A673 (cell line): ENCODE measurements at regions not wholly inside any gene's neighbourhood (a gene's known extent, or its start where the extent isn't known, plus 50 kb on each side); places are given as distances from the start of the nearest gene placed in this dataset.

Experiments used
- BruUV-seq: library from RNA; stranded (reverse); fragments of 400-500 nt; replicated peaks from 2 replicates; lab custom pipeline; 2021; lab: Mats Ljungman, UMichigan
- CTCF ChIA-PET: fragments of 300-600 bp; sonication (Branson Sonifier 250); formaldehyde crosslinking; loops from one replicate; lab custom pipeline; 2022; ENCODE audit warnings: antibody characterized with exemption; lab: Charles Lee
- POLR2A ChIA-PET: fragments of 300-600 bp; sonication (Branson Sonifier 250); formaldehyde crosslinking; loops from one replicate; lab custom pipeline; 2022; ENCODE audit warnings: antibody characterized with exemption; ENCODE audit not compliant: low non-redundant PET; lab: Charles Lee
- DNase-seq: peaks from one replicate; pipeline ENCODE4 v3.0.0-alpha.2; 2015; ENCODE audit warnings: low spot score
- H3K27ac ChIP-seq: fragments of 200-600 bp; sonication (generic); 2 replicates; pipeline ENCODE4 v1.5.1; 2016; ENCODE audit warnings: mixed run types, low read depth, mild to moderate bottlenecking, mixed read lengths, antibody characterized with exemption, low read length; ENCODE audit not compliant: poor library complexity, severe bottlenecking
- H3K27me3 ChIP-seq: fragments of 200-600 bp; sonication (generic); replicated peaks from 2 replicates; pipeline ENCODE4 v1.6.1; 2017; ENCODE audit warnings: mixed run types, low read depth, mild to moderate bottlenecking, mixed read lengths, antibody characterized with exemption, low read length; ENCODE audit not compliant: insufficient read depth, poor library complexity
- H3K36me3 ChIP-seq: fragments of 200-600 bp; sonication (generic); 2 replicates; pipeline ENCODE4 v1.6.1; 2016; ENCODE audit warnings: mixed run types, mild to moderate bottlenecking, mixed read lengths, antibody characterized with exemption, low read length; ENCODE audit not compliant: insufficient read depth, poor library complexity, severe bottlenecking
- H3K4me1 ChIP-seq: fragments of 200-600 bp; sonication (generic); 2 replicates; pipeline ENCODE4 v1.6.1; 2017; ENCODE audit warnings: mixed run types, mild to moderate bottlenecking, mixed read lengths, antibody characterized with exemption, low read length; ENCODE audit not compliant: insufficient read depth, poor library complexity, severe bottlenecking
- H3K4me3 ChIP-seq: fragments of 200-600 bp; sonication (generic); 2 replicates; pipeline ENCODE4 v1.5.1; 2016; ENCODE audit warnings: low read depth, mixed run types, mild to moderate bottlenecking, mixed read lengths, low read length; ENCODE audit not compliant: poor library complexity, severe bottlenecking
- H3K9me3 ChIP-seq: fragments of 200-600 bp; sonication (generic); 2 replicates; pipeline ENCODE4 v1.6.1; 2016; ENCODE audit warnings: mixed run types, low read depth, mild to moderate bottlenecking, mixed read lengths, antibody characterized with exemption, low read length; ENCODE audit not compliant: poor library complexity, severe bottlenecking
- EZH2 ChIP-seq: fragments of 200-600 bp; sonication (generic); IDR thresholded peaks from 2 replicates; pipeline ENCODE4 v1.6.1; 2017; ENCODE audit warnings: borderline replicate concordance, low read depth, mild to moderate bottlenecking, mixed read lengths, antibody characterized with exemption, low read length; ENCODE audit not compliant: poor library complexity, severe bottlenecking
- intact Hi-C: fragments of 100-400 bp; cut with micrococcal nuclease; formaldehyde crosslinking; loops from one replicate; pipeline ENCODE4 v1.10.0; 2022; ENCODE audit not compliant: unreplicated experiment
- TF ChIP-seq, protein P1 (sequence below): fragments of 300-800, 200-600 bp; sonication (generic); conservative IDR thresholded peaks from 2 replicates; pipeline ENCODE4 v1.5.1; 2017; ENCODE audit warnings: low read depth, mild to moderate bottlenecking, antibody characterized with exemption, low read length, moderate library complexity, mixed read lengths

DNA sequence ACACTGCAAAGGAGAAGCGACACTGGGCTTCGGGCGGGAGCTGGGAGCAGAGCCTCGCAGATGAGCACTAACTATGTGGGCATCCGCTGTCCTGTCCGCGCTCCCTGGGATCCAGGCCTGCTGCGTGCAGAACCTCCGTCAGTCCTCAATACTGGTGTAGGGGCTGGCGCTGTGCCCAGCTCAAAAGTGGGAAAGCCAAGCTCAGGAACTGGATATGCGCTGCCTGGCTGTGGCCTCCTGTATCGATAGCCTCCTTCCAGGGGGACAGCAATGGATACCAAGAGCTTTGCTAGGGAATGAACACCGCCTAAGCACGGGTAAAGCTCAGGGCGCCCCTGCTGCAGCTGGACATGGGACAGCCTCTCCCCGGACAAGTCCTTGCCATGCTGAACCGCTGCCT lies 270.4 kb downstream of the NSG2 start:
- ChIA-PET CTCF (no interaction called here), POLR2A (no interaction called here)
- no TSS peak for BruUV-seq

DNA sequence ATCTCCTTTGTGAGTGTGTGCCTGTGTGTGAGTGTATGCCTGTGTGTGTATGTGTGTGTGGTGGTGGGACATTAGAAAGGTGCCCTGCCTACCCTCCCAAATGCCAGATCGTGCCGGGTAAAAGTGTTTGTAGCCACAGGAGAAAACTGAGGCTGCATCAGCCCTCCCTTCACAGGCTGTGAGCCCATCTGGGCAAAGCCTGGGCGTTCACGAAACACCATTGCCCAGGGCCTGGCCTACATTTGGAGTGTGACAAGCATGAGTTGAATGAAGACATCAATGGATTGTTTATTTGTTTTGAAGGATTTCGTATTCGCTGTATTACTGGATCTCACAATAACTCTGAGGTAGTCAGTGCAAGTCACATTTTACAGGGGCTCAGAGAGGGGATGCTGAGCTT lies 270.8 kb downstream of the NSG2 start:
- ChIA-PET POLR2A (no interaction called here), CTCF (interaction anchor here (1.5 to 1.7 kb wide), 2 partner anchors 271 to 687 kb away, joined by 5 to 7 read pairs; partner anchors contain the start of gene NSG2)
- no TSS peak for BruUV-seq
- Histone ChIP-seq H3K4me1 (no peaks in the 10 kb centered on the region), H3K9me3 (no peaks in the 10 kb centered on the region), H3K27ac (no peak overlapping the region), H3K27me3 (peaks cover 5% of the 10 kb centered on the region), H3K4me3 (no peak overlapping the region), H3K36me3 (no peaks in the 10 kb centered on the region)
- TF ChIP-seq EZH2 = no peak
- TF ChIP-seq, protein P1, sequence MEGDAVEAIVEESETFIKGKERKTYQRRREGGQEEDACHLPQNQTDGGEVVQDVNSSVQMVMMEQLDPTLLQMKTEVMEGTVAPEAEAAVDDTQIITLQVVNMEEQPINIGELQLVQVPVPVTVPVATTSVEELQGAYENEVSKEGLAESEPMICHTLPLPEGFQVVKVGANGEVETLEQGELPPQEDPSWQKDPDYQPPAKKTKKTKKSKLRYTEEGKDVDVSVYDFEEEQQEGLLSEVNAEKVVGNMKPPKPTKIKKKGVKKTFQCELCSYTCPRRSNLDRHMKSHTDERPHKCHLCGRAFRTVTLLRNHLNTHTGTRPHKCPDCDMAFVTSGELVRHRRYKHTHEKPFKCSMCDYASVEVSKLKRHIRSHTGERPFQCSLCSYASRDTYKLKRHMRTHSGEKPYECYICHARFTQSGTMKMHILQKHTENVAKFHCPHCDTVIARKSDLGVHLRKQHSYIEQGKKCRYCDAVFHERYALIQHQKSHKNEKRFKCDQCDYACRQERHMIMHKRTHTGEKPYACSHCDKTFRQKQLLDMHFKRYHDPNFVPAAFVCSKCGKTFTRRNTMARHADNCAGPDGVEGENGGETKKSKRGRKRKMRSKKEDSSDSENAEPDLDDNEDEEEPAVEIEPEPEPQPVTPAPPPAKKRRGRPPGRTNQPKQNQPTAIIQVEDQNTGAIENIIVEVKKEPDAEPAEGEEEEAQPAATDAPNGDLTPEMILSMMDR = no peak
- intact Hi-C loops = loop anchor here (2.0 to 10.0 kb wide), 2 partner anchors 698 to 1022 kb away; no protein-coding TSS in a partner anchor
- no peak for DNase-seq

More for the DNA sequence above, 270.4 kb downstream of the NSG2 start:
- Histone ChIP-seq H3K9me3 (no peaks in the 10 kb centered on the region), H3K4me1 (no peaks in the 10 kb centered on the region), H3K36me3 (no peaks in the 10 kb centered on the region), H3K4me3 (no peak overlapping the region), H3K27me3 (peaks cover 5% of the 10 kb centered on the region), H3K27ac (no peak overlapping the region)
- intact Hi-C loops = loop anchor here (2.0 to 10.0 kb wide), 2 partner anchors 697 to 1021 kb away; no protein-coding TSS in a partner anchor
- TF ChIP-seq, protein P1 = no peak
- no peak for TF ChIP-seq EZH2
- DNase-seq = no peak

DNA sequence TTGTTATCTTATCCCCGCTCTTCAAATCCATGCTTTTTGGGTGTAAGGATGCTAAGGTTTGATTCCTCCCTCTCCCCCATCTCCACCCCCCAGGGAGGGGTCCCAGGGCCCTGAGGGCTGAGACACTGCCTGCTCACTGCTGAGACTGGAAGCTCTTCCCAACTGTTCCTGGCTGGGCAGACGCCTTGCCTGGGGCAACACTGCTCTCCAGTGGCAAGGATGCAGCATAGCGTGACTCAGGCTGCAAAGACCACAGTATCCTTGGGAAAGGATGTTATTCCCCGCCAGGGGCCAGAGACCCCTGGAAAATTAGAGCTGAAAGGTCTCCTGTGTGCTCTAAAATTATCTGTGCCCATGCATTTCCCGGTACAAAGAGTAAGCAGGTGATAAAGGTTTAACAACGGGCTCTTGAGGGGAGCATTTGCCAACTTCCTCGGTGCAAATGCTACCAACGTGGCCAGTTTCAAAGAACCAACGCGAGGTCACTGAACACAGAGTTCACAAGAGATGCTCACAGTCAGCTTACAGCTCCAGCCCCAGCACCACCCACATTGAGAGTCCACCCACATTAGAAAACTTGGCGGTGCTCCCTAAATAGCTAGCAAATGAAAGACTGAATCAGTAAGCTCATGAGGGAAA lies 271.9 kb downstream of the NSG2 start:
- no TSS peak for BruUV-seq
- Histone ChIP-seq H3K27me3 (peaks cover 10% of the 10 kb centered on the region), H3K4me3 (no peak overlapping the region), H3K36me3 (no peaks in the 10 kb centered on the region), H3K4me1 (no peaks in the 10 kb centered on the region), H3K27ac (no peak overlapping the region), H3K9me3 (no peaks in the 10 kb centered on the region)
- intact Hi-C loops = loop anchor here (2.0 to 10.0 kb wide), 2 partner anchors 699 to 1023 kb away; no protein-coding TSS in a partner anchor
- ChIA-PET POLR2A (no interaction called here), CTCF (interaction anchor here (0.6 to 1.7 kb wide), 5 partner anchors 10 to 1023 kb away, joined by 3 to 7 read pairs (median 5); partner anchors contain the start of gene NSG2)
- DNase-seq = peak; percentile 45
- TF ChIP-seq EZH2 = no peak
- TF ChIP-seq, protein P1 = peak; percentile 70
